ENCODE measurements at regions not wholly inside any gene's neighbourhood (a gene's known extent, or its start where the extent isn't known, plus 50 kb on each side); places are given as distances from the start of the nearest gene placed in this dataset.

- Histone ChIP-seq H3K4me2 (ENCODE audit: low read length) (no peak overlapping the region), H3K36me3 (ENCODE audit: insufficient read depth, low read length) (no peaks in the 10 kb centered on the region), H3K9ac (ENCODE audit: low read length) (no peak overlapping the region), H4K20me1 (ENCODE audit: insufficient read depth, low read length) (no peaks in the 10 kb centered on the region), H3K27me3 (ENCODE audit: insufficient read depth, low read length) (peaks cover 2% of the 10 kb centered on the region), H3K27ac (ENCODE audit: low read depth, low read length) (no peak overlapping the region), H3K4me1 (ENCODE audit: insufficient read depth, low read length) (no peaks in the 10 kb centered on the region), H3K4me3 (ENCODE audit: insufficient read depth, low read depth, low read length) (no peak overlapping the region), H3K79me2 (ENCODE audit: insufficient read depth, low read length) (no peaks in the 10 kb centered on the region), H3K9me3 (ENCODE audit: insufficient read depth, low read depth, low read length) (no peaks in the 10 kb centered on the region), H2AFZ (ENCODE audit: low read depth, low read length) (no peak overlapping the region)
- TF ChIP-seq EZH2 (IDR thresholded peaks at IDR 0.05; ENCODE audit: insufficient read depth, low read length) (no peak), CTCF (IDR thresholded peaks at IDR 0.05; ENCODE audit: insufficient read depth, low read depth, low read length) (no peak)
- Mint-ChIP-seq H3K9me3 (ENCODE audit: unreplicated experiment) (no peaks in the 10 kb centered on the region), H3K27me3 (ENCODE audit: low read depth, unreplicated experiment) (peaks cover 12% of the 10 kb centered on the region), H3K4me1 (ENCODE audit: low read depth, unreplicated experiment) (peaks cover 7% of the 10 kb centered on the region), H3K36me3 (ENCODE audit: low read depth, unreplicated experiment) (no peaks in the 10 kb centered on the region), H3K4me3 (ENCODE audit: unreplicated experiment) (no peak overlapping the region), H3K27ac (ENCODE audit: unreplicated experiment) (peak overlapping the region; percentile 44)
- DNase-seq (ENCODE audit: low read depth) (no peak), FAIRE-seq (no peak)
Observed at GRCh38 chr9:86856259-86856658, 91.0 kb downstream of the GAS1 start.

- H3K27me3 ChIP-seq (ENCODE audit: insufficient read depth, low read length), result no peaks in the 10 kb centered on the region
- no peak overlapping the region for H3K4me2 ChIP-seq (ENCODE audit: low read length)
- no peak overlapping the region for H3K4me3 ChIP-seq (ENCODE audit: insufficient read depth, low read depth, low read length)
- no peak overlapping the region for H3K27ac ChIP-seq (ENCODE audit: low read depth, low read length)
- Mint-ChIP-seq H3K4me3 (ENCODE audit: unreplicated experiment) (no peak overlapping the region), H3K27ac (ENCODE audit: unreplicated experiment) (peak overlapping the region; percentile 88), H3K9me3 (ENCODE audit: unreplicated experiment) (peaks cover 8% of the 10 kb centered on the region), H3K27me3 (ENCODE audit: low read depth, unreplicated experiment) (peaks cover 12% of the 10 kb centered on the region), H3K36me3 (ENCODE audit: low read depth, unreplicated experiment) (no peaks in the 10 kb centered on the region), H3K4me1 (ENCODE audit: low read depth, unreplicated experiment) (peaks cover 7% of the 10 kb centered on the region)
- peak; percentile 68 for DNase-seq (ENCODE audit: low read depth)
- H3K79me2 ChIP-seq (ENCODE audit: insufficient read depth, low read length), result no peaks in the 10 kb centered on the region
- H3K36me3 ChIP-seq (ENCODE audit: insufficient read depth, low read length), result no peaks in the 10 kb centered on the region
- H3K9me3 ChIP-seq (ENCODE audit: insufficient read depth, low read depth, low read length), result no peaks in the 10 kb centered on the region
- no peaks in the 10 kb centered on the region for H3K4me1 ChIP-seq (ENCODE audit: insufficient read depth, low read length)
- no peak for TF ChIP-seq CTCF (IDR thresholded peaks at IDR 0.05; ENCODE audit: insufficient read depth, low read depth, low read length)
- no peak overlapping the region for H3K9ac ChIP-seq (ENCODE audit: low read length)
- no peaks in the 10 kb centered on the region for H4K20me1 ChIP-seq (ENCODE audit: insufficient read depth, low read length)
- no peak overlapping the region for H2AFZ ChIP-seq (ENCODE audit: low read depth, low read length)
- no peak for FAIRE-seq
Observed at GRCh38 chr9:86854898-86855523, 92.3 kb downstream of the GAS1 start.

GRCh38 chr9:86846656-86847055 lies 100.7 kb downstream of the GAS1 start:
- no peak overlapping the region for H3K27ac ChIP-seq (ENCODE audit: low read depth, low read length)

More at GRCh38 chr9:86846656-86847055, 100.7 kb downstream of the GAS1 start:
- FAIRE-seq (no peak), DNase-seq (ENCODE audit: low read depth) (no peak)
- H3K79me2 ChIP-seq (ENCODE audit: insufficient read depth, low read length), result no peaks in the 10 kb centered on the region
- H3K4me2 ChIP-seq (ENCODE audit: low read length), result no peak overlapping the region
- H3K9ac ChIP-seq (ENCODE audit: low read length), result no peak overlapping the region
- Mint-ChIP-seq H3K9me3 (ENCODE audit: unreplicated experiment) (peaks cover 12% of the 10 kb centered on the region), H3K36me3 (ENCODE audit: low read depth, unreplicated experiment) (no peaks in the 10 kb centered on the region), H3K27ac (ENCODE audit: unreplicated experiment) (peak overlapping the region; percentile 48), H3K27me3 (ENCODE audit: low read depth, unreplicated experiment) (peaks cover 8% of the 10 kb centered on the region), H3K4me3 (ENCODE audit: unreplicated experiment) (no peak overlapping the region), H3K4me1 (ENCODE audit: low read depth, unreplicated experiment) (peaks cover 12% of the 10 kb centered on the region)
- H3K4me1 ChIP-seq (ENCODE audit: insufficient read depth, low read length), result no peaks in the 10 kb centered on the region
- no peak overlapping the region for H3K4me3 ChIP-seq (ENCODE audit: insufficient read depth, low read depth, low read length)
- TF ChIP-seq EZH2 (IDR thresholded peaks at IDR 0.05; ENCODE audit: insufficient read depth, low read length) (no peak), CTCF (IDR thresholded peaks at IDR 0.05; ENCODE audit: insufficient read depth, low read depth, low read length) (no peak)
- no peaks in the 10 kb centered on the region for H3K27me3 ChIP-seq (ENCODE audit: insufficient read depth, low read length)
- H2AFZ ChIP-seq (ENCODE audit: low read depth, low read length), result no peak overlapping the region
- H3K36me3 ChIP-seq (ENCODE audit: insufficient read depth, low read length), result no peaks in the 10 kb centered on the region
- H3K9me3 ChIP-seq (ENCODE audit: insufficient read depth, low read depth, low read length), result no peaks in the 10 kb centered on the region
- no peaks in the 10 kb centered on the region for H4K20me1 ChIP-seq (ENCODE audit: insufficient read depth, low read length)

Measured in astrocyte (in vitro differentiated cells and primary cell).